Nephron (organoid): ENCODE measurements at regions not wholly inside any gene's neighbourhood (a gene's known extent, or its start where the extent isn't known, plus 50 kb on each side); places are given as distances from the start of the nearest gene placed in this dataset.

Experiments
- H3K27ac Mint-ChIP-seq, 3 experiments: 2 replicates each; pipeline ENCODE4 v1.8.0; 2020; ENCODE audit warnings: mixed read lengths in 3 of 3, mild to moderate bottlenecking in 2 of 3, moderate library complexity in 1 of 3
- H3K27me3 Mint-ChIP-seq: 2 replicates; pipeline ENCODE4 v1.8.0; 2021; ENCODE audit warnings: low read depth, mild to moderate bottlenecking, moderate library complexity, mixed read lengths
- H3K36me3 Mint-ChIP-seq: 2 replicates; pipeline ENCODE4 v1.8.0; 2020; ENCODE audit warnings: low read depth, mixed read lengths
- H3K4me1 Mint-ChIP-seq: 2 replicates; pipeline ENCODE4 v1.8.0; 2020; ENCODE audit warnings: mixed read lengths
- H3K4me3 Mint-ChIP-seq, 3 experiments: 2 replicates each; pipeline ENCODE4 v1.8.0; 2020; ENCODE audit warnings: mild to moderate bottlenecking in 3 of 3, mixed read lengths in 3 of 3, moderate library complexity in 2 of 3
- H3K9me3 Mint-ChIP-seq: 2 replicates; pipeline ENCODE4 v1.8.0; 2020; ENCODE audit warnings: mixed read lengths
- CTCF ChIP-seq, 3 experiments: fragments of 200-600 bp; sonication (generic); IDR thresholded peaks; one replicate each; pipeline ENCODE4 v1.5.0; 2021; ENCODE audit warnings: antibody characterized with exemption in 3 of 3; ENCODE audit not compliant: unreplicated experiment in 3 of 3

GRCh38 chr15:97623091-97623661, 337.3 kb upstream of the ARRDC4 start:
- TF ChIP-seq CTCF (IDR thresholded peaks at IDR 0.05; ENCODE audit: unreplicated experiment in 3 of 3): no peak

GRCh38 chr15:97627634-97628033, 332.9 kb upstream of the ARRDC4 start:
- no peaks in the 10 kb centered on the region for H3K4me1 Mint-ChIP-seq
- H3K27ac Mint-ChIP-seq: no peak overlapping the region
- H3K27me3 Mint-ChIP-seq: no peaks in the 10 kb centered on the region
- no peaks in the 10 kb centered on the region for H3K9me3 Mint-ChIP-seq
- H3K36me3 Mint-ChIP-seq: no peaks in the 10 kb centered on the region
- H3K4me3 Mint-ChIP-seq: no peak overlapping the region
- no peak for TF ChIP-seq CTCF (IDR thresholded peaks at IDR 0.05; ENCODE audit: unreplicated experiment in 3 of 3)

More at GRCh38 chr15:97623091-97623661, 337.3 kb upstream of the ARRDC4 start:
- Mint-ChIP-seq H3K27me3 (no peaks in the 10 kb centered on the region), H3K4me3 (no peak overlapping the region), H3K4me1 (no peaks in the 10 kb centered on the region), H3K36me3 (no peaks in the 10 kb centered on the region), H3K9me3 (no peaks in the 10 kb centered on the region), H3K27ac (no peak overlapping the region)

- TF ChIP-seq CTCF (IDR thresholded peaks at IDR 0.05; ENCODE audit: unreplicated experiment in 3 of 3): no peak
- Mint-ChIP-seq H3K4me1 (no peaks in the 10 kb centered on the region), H3K27me3 (peaks cover 13% of the 10 kb centered on the region), H3K9me3 (peaks cover 2% of the 10 kb centered on the region), H3K36me3 (no peaks in the 10 kb centered on the region), H3K27ac (no peak overlapping the region), H3K4me3 (no peak overlapping the region)
These were observed 314.7 kb upstream of the ARRDC4 start for GRCh38 chr15:97645758-97646157.

- TF ChIP-seq CTCF (IDR thresholded peaks at IDR 0.05; ENCODE audit: unreplicated experiment in 3 of 3): no peak
- Mint-ChIP-seq H3K9me3 (peaks cover 2% of the 10 kb centered on the region), H3K4me3 (no peak overlapping the region), H3K4me1 (peaks cover 15% of the 10 kb centered on the region), H3K27ac (no peak overlapping the region), H3K27me3 (peaks cover 26% of the 10 kb centered on the region), H3K36me3 (no peaks in the 10 kb centered on the region)
These were observed 311.8 kb upstream of the ARRDC4 start for GRCh38 chr15:97648728-97649127.

- peaks cover 20% of the 10 kb centered on the region for H3K4me1 Mint-ChIP-seq
- H3K4me3 Mint-ChIP-seq: peak overlapping the region; percentile 81 to 84 (median 82)
- H3K27me3 Mint-ChIP-seq: peaks cover 37% of the 10 kb centered on the region
- H3K9me3 Mint-ChIP-seq: no peaks in the 10 kb centered on the region
- no peaks in the 10 kb centered on the region for H3K36me3 Mint-ChIP-seq
- no peak overlapping the region for H3K27ac Mint-ChIP-seq
- TF ChIP-seq CTCF (IDR thresholded peaks at IDR 0.05; ENCODE audit: unreplicated experiment in 3 of 3): no peak
These were observed 308.5 kb upstream of the ARRDC4 start for GRCh38 chr15:97652041-97652440.

GRCh38 chr15:97652700-97653167, 307.8 kb upstream of the ARRDC4 start:
- Mint-ChIP-seq H3K4me3 (peak overlapping the region; percentile 81 to 84 (median 82)), H3K36me3 (no peaks in the 10 kb centered on the region), H3K27ac (no peak overlapping the region), H3K4me1 (peaks cover 20% of the 10 kb centered on the region), H3K27me3 (peaks cover 37% of the 10 kb centered on the region), H3K9me3 (no peaks in the 10 kb centered on the region)
- TF ChIP-seq CTCF (IDR thresholded peaks at IDR 0.05; ENCODE audit: unreplicated experiment in 3 of 3): no peak
